ENCODE measurements at regions not wholly inside any gene's neighbourhood (a gene's known extent, or its start where the extent isn't known, plus 50 kb on each side); places are given as distances from the start of the nearest gene placed in this dataset.

- TF ChIP-seq CTCF (IDR thresholded peaks at IDR 0.05) (no peak), POLR2A (IDR thresholded peaks at IDR 0.05) (no peak)
Observed at GRCh38 chr3:144235489-144235888, 263.9 kb downstream of the DIPK2A start.

Data from lower leg skin (tissue), 3 donors.